Stimulated activated CD4-positive, alpha-beta T cell treated with anti-CD3 and anti-CD28 coated beads, Interleukin-12 subunit alpha, Interleukin-12 subunit beta, amount 100 ng/mL, for 48 hours (primary cell): ENCODE measurements at regions not wholly inside any gene's neighbourhood (a gene's known extent, or its start where the extent isn't known, plus 50 kb on each side); places are given as distances from the start of the nearest gene placed in this dataset.
A peak's percentile ranks its signal among the peaks of the same experiment; 100 is the strongest.
"Not testable (repeated sequence)": the region's sequence is repeated elsewhere in the genome, so short reads cannot be mapped to it uniquely, and the experiment has no call there.

Experiments
- DNase-seq, 3 donors: peaks; one replicate each; pipeline ENCODE4 v3.0.0-alpha.2; 2020; ENCODE audit warnings: low read depth in 2 of 3, low spot score in 1 of 3

GRCh38 chr6:166809721-166810120 is 146.6 kb downstream of the RNASET2 start:
- no peak for DNase-seq

GRCh38 chr6:166806962-166807757 is 149.2 kb downstream of the RNASET2 start:
- no peak for DNase-seq

- no peak for DNase-seq
Observed at GRCh38 chr6:166806217-166806838, 150.0 kb downstream of the RNASET2 start.

- DNase-seq: no peak
Observed at GRCh38 chr6:166803471-166803870, 152.9 kb downstream of the RNASET2 start.

GRCh38 chr6:166802401-166802800 is 153.9 kb downstream of the RNASET2 start:
- DNase-seq: no peak

GRCh38 chr6:166800137-166800536 is 156.2 kb downstream of the RNASET2 start:
- no peak for DNase-seq

- DNase-seq: no peak
Observed at GRCh38 chr6:166798652-166799051, 157.7 kb downstream of the RNASET2 start.

GRCh38 chr6:166796610-166797009 is 159.7 kb downstream of the RNASET2 start:
- DNase-seq: no peak

GRCh38 chr6:166795879-166796278 is 160.5 kb downstream of the RNASET2 start:
- DNase-seq: no peak

- DNase-seq: not testable (repeated sequence)
Observed at GRCh38 chr6:166790808-166791207, 163.8 kb upstream of the RPS6KA2 start.

GRCh38 chr6:166788846-166789529 is 161.9 kb upstream of the RPS6KA2 start:
- DNase-seq: not testable (repeated sequence)

GRCh38 chr6:166786704-166787293 is 159.7 kb upstream of the RPS6KA2 start:
- peak in 1 of 3 donors; percentile 43 for DNase-seq

- DNase-seq: no peak
Observed at GRCh38 chr6:166785131-166785530, 158.1 kb upstream of the RPS6KA2 start.

GRCh38 chr6:166784691-166785090 is 157.6 kb upstream of the RPS6KA2 start:
- no peak for DNase-seq

GRCh38 chr6:166782520-166782919 is 155.5 kb upstream of the RPS6KA2 start:
- no peak for DNase-seq

GRCh38 chr6:166781331-166781730 is 154.3 kb upstream of the RPS6KA2 start:
- no peak for DNase-seq

GRCh38 chr6:166779963-166780683 is 153.1 kb upstream of the RPS6KA2 start:
- DNase-seq: no peak

- DNase-seq: no peak
Observed at GRCh38 chr6:166779381-166779780, 152.3 kb upstream of the RPS6KA2 start.

- no peak for DNase-seq
Observed at GRCh38 chr6:166778776-166779175, 151.7 kb upstream of the RPS6KA2 start.

GRCh38 chr6:166778046-166778445 is 151.0 kb upstream of the RPS6KA2 start:
- no peak for DNase-seq

- DNase-seq: no peak
Observed at GRCh38 chr6:166777096-166777630, 150.1 kb upstream of the RPS6KA2 start.
